ENCODE measurements at regions not wholly inside any gene's neighbourhood (a gene's known extent, or its start where the extent isn't known, plus 50 kb on each side); places are given as distances from the start of the nearest gene placed in this dataset.
A peak's percentile ranks its signal among the peaks of the same experiment; 100 is the strongest.
"Not testable (repeated sequence)": the region's sequence is repeated elsewhere in the genome, so short reads cannot be mapped to it uniquely, and the experiment has no call there.

DNA sequence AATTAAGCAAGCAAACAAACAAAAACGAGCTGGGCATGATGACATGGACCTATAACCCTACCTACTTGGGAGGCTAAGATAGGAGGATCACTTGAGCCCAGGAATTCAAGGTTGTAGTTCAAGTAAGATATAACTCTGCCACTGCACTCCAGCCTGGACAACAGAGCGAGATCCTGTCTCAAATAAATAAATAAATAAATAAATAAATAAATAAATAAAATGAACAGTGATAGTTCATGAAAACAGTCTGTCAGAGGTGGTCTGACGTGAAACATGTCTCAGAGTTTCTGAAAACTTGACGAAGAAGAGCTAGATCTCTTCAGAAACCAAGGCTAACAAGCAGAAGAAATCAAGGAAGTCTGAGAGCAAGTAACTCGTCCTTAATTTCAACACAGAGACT lies 188.8 kb upstream of the GPC6 start:
- Histone ChIP-seq H2BK120ac (ENCODE audit: low read depth, low read length) (no peak overlapping the region), H3K36me3 (ENCODE audit: control insufficient read depth in 1 of 2, insufficient read depth in 2 of 2, low read depth in 1 of 2, low read length in 2 of 2) (no peaks in the 10 kb centered on the region), H2BK15ac (ENCODE audit: low read depth, poor library complexity, severe bottlenecking) (no peak overlapping the region), H2AFZ (ENCODE audit: low read depth, low read length) (no peak overlapping the region), H4K91ac (ENCODE audit: low read length) (no peak overlapping the region), H3K23ac (ENCODE audit: low read length in 2 of 2) (no peak overlapping the region), H3K4ac (ENCODE audit: low read depth in 1 of 2, low read length in 2 of 2) (no peak overlapping the region), H2BK12ac (ENCODE audit: low read length in 2 of 2) (no peak overlapping the region), H3K14ac (ENCODE audit: low read length in 2 of 2) (no peak overlapping the region), H3K79me1 (replicated peaks; ENCODE audit: low read length, poor library complexity, severe bottlenecking) (no peaks in the 10 kb centered on the region), H3K4me1 (ENCODE audit: control insufficient read depth, insufficient read depth, low read depth, low read length) (no peaks in the 10 kb centered on the region), H3K27ac (ENCODE audit: low read length, poor library complexity, severe bottlenecking) (no peak overlapping the region), H3K27me3 (ENCODE audit: control insufficient read depth in 1 of 2, insufficient read depth in 1 of 2, low read length in 2 of 2) (no peaks in the 10 kb centered on the region), H3K9me3 (ENCODE audit: control insufficient read depth, low read length) (peaks cover 17% of the 10 kb centered on the region), H3K9ac (ENCODE audit: low read length) (no peak overlapping the region), H3K18ac (ENCODE audit: low read depth in 1 of 2, low read length in 2 of 2) (no peak overlapping the region), H2AK5ac (ENCODE audit: low read length, severe bottlenecking) (no peak overlapping the region), H3K4me3 (ENCODE audit: insufficient read depth in 1 of 2, low read depth in 1 of 2, low read length in 2 of 2) (no peak overlapping the region), H2BK5ac (ENCODE audit: low read depth, low read length, poor library complexity, severe bottlenecking) (no peak overlapping the region), H4K8ac (ENCODE audit: low read length) (no peak overlapping the region), H3K4me2 (ENCODE audit: low read length, poor library complexity, severe bottlenecking) (no peak overlapping the region)
- DNase-seq, result no peak
- 90% methylated on average over 3 of the region's 5 CpGs for WGBS

DNA sequence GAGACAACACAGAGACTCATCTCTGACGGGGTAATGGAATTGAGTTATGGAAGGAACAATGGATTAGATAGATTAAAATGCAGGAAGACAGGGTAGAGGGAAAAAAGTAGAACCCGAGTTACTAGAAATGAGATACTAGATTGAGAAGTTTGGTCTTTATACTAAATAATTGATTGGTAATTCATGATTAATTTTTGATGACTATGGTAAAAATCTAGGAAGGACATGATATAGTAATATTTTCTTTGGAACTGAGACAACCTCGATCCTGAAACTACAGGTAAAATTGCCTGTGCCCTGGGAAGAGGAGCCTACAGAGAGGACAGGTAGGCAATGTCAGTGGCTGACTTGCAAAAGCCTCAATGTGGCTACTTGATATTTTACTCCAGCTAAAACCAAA lies 188.4 kb upstream of the GPC6 start:
- no peak for DNase-seq

DNA sequence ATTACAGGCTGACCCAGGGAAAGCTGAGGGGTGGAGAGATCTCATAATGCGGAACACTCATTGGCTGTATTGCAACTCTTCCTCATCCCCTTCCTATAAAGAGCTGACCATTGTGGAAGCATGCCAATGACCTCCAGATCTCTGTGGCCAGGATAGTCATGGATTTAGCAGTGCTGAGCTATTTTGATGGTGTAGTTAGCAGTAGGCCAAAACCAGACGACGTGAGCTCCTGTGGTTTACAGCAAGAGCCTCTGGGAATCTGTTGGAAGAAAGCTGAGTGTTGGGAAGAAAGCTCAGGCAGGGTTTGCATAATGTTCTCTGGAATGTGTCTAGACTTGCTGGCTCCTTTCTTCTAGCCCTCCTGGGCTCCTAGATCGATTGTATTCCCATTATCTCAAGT lies 187.5 kb upstream of the GPC6 start:
- no peaks in the 10 kb centered on the region for H3K27me3 ChIP-seq (ENCODE audit: control insufficient read depth in 1 of 2, insufficient read depth in 1 of 2, low read length in 2 of 2)
- H3K36me3 ChIP-seq (ENCODE audit: control insufficient read depth in 1 of 2, insufficient read depth in 2 of 2, low read depth in 1 of 2, low read length in 2 of 2), result no peaks in the 10 kb centered on the region

More for the DNA sequence above, 188.4 kb upstream of the GPC6 start:
- Histone ChIP-seq H3K4me3 (ENCODE audit: insufficient read depth in 1 of 2, low read depth in 1 of 2, low read length in 2 of 2) (no peak overlapping the region), H2BK120ac (ENCODE audit: low read depth, low read length) (no peak overlapping the region), H2AFZ (ENCODE audit: low read depth, low read length) (no peak overlapping the region), H2BK15ac (ENCODE audit: low read depth, poor library complexity, severe bottlenecking) (no peak overlapping the region), H2BK12ac (ENCODE audit: low read length in 2 of 2) (no peak overlapping the region), H4K8ac (ENCODE audit: low read length) (no peak overlapping the region), H2BK5ac (ENCODE audit: low read depth, low read length, poor library complexity, severe bottlenecking) (no peak overlapping the region), H3K79me1 (replicated peaks; ENCODE audit: low read length, poor library complexity, severe bottlenecking) (no peaks in the 10 kb centered on the region), H3K18ac (ENCODE audit: low read depth in 1 of 2, low read length in 2 of 2) (no peak overlapping the region), H4K91ac (ENCODE audit: low read length) (no peak overlapping the region), H3K9ac (ENCODE audit: low read length) (no peak overlapping the region), H3K14ac (ENCODE audit: low read length in 2 of 2) (no peak overlapping the region), H3K27me3 (ENCODE audit: control insufficient read depth in 1 of 2, insufficient read depth in 1 of 2, low read length in 2 of 2) (no peaks in the 10 kb centered on the region), H3K4me1 (ENCODE audit: control insufficient read depth, insufficient read depth, low read depth, low read length) (no peaks in the 10 kb centered on the region), H3K4ac (ENCODE audit: low read depth in 1 of 2, low read length in 2 of 2) (no peak overlapping the region), H3K27ac (ENCODE audit: low read length, poor library complexity, severe bottlenecking) (no peak overlapping the region), H3K23ac (ENCODE audit: low read length in 2 of 2) (no peak overlapping the region), H3K4me2 (ENCODE audit: low read length, poor library complexity, severe bottlenecking) (no peak overlapping the region), H3K36me3 (ENCODE audit: control insufficient read depth in 1 of 2, insufficient read depth in 2 of 2, low read depth in 1 of 2, low read length in 2 of 2) (no peaks in the 10 kb centered on the region), H2AK5ac (ENCODE audit: low read length, severe bottlenecking) (no peak overlapping the region), H3K9me3 (ENCODE audit: control insufficient read depth, low read length) (peaks cover 13% of the 10 kb centered on the region)
- WGBS, result 86% methylated on average over 3 of the region's 3 CpGs

DNA sequence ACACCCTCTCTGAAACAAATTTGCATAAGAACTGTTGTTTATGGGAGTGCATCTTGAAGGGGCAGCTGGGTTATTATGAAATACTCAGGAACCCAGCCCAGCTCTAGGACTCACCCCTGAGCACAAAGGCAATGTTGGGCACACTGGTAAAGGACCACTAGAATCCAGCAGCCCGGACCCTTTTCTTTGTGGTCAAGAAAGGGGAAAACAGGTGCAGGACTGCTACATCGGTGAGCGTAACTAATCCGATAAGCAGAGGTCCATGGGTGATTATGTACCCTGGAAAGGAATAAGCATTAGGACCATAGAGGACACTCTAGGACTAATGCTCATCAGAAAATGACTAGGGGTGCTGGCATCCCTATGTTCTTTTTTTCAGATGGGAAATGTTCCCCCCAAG lies 185.0 kb upstream of the GPC6 start:
- H3K4ac ChIP-seq (ENCODE audit: low read depth in 1 of 2, low read length in 2 of 2); H3K79me1 ChIP-seq (replicated peaks; ENCODE audit: low read length, poor library complexity, severe bottlenecking); H3K4me1 ChIP-seq (ENCODE audit: control insufficient read depth, insufficient read depth, low read depth, low read length); H3K14ac ChIP-seq (ENCODE audit: low read length in 2 of 2); H2AK5ac ChIP-seq (ENCODE audit: low read length, severe bottlenecking); H3K23ac ChIP-seq (ENCODE audit: low read length in 2 of 2); H2BK5ac ChIP-seq (ENCODE audit: low read depth, low read length, poor library complexity, severe bottlenecking); H3K4me2 ChIP-seq (ENCODE audit: low read length, poor library complexity, severe bottlenecking); H3K4me3 ChIP-seq (ENCODE audit: insufficient read depth in 1 of 2, low read depth in 1 of 2, low read length in 2 of 2); H2BK120ac ChIP-seq (ENCODE audit: low read depth, low read length); H2AFZ ChIP-seq (ENCODE audit: low read depth, low read length); H4K91ac ChIP-seq (ENCODE audit: low read length); H4K8ac ChIP-seq (ENCODE audit: low read length); H3K27me3 ChIP-seq (ENCODE audit: control insufficient read depth in 1 of 2, insufficient read depth in 1 of 2, low read length in 2 of 2); H2BK15ac ChIP-seq (ENCODE audit: low read depth, poor library complexity, severe bottlenecking); H3K27ac ChIP-seq (ENCODE audit: low read length, poor library complexity, severe bottlenecking); H3K36me3 ChIP-seq (ENCODE audit: control insufficient read depth in 1 of 2, insufficient read depth in 2 of 2, low read depth in 1 of 2, low read length in 2 of 2); H2BK12ac ChIP-seq (ENCODE audit: low read length in 2 of 2); H3K9ac ChIP-seq (ENCODE audit: low read length); H3K18ac ChIP-seq (ENCODE audit: low read depth in 1 of 2, low read length in 2 of 2); DNase-seq: not testable (repeated sequence)
- peaks cover 13% of the 10 kb centered on the region for H3K9me3 ChIP-seq (ENCODE audit: control insufficient read depth, low read length)
- WGBS, result 93% methylated on average over 4 of the region's 4 CpGs

More for the DNA sequence above, 187.5 kb upstream of the GPC6 start:
- H2BK120ac ChIP-seq (ENCODE audit: low read depth, low read length), result no peak overlapping the region
- H3K9ac ChIP-seq (ENCODE audit: low read length), result no peak overlapping the region
- DNase-seq, result peak; percentile 9
- H3K4me3 ChIP-seq (ENCODE audit: insufficient read depth in 1 of 2, low read depth in 1 of 2, low read length in 2 of 2), result no peak overlapping the region
- no peak overlapping the region for H3K27ac ChIP-seq (ENCODE audit: low read length, poor library complexity, severe bottlenecking)
- H3K9me3 ChIP-seq (ENCODE audit: control insufficient read depth, low read length), result peaks cover 13% of the 10 kb centered on the region
- H3K18ac ChIP-seq (ENCODE audit: low read depth in 1 of 2, low read length in 2 of 2), result no peak overlapping the region
- H3K79me1 ChIP-seq (replicated peaks; ENCODE audit: low read length, poor library complexity, severe bottlenecking), result no peaks in the 10 kb centered on the region
- no peak overlapping the region for H2BK12ac ChIP-seq (ENCODE audit: low read length in 2 of 2)
- no peak overlapping the region for H2AK5ac ChIP-seq (ENCODE audit: low read length, severe bottlenecking)
- H4K91ac ChIP-seq (ENCODE audit: low read length), result no peak overlapping the region
- H2BK5ac ChIP-seq (ENCODE audit: low read depth, low read length, poor library complexity, severe bottlenecking), result no peak overlapping the region
- 87% methylated on average over 4 of the region's 4 CpGs for WGBS
- no peak overlapping the region for H3K4me2 ChIP-seq (ENCODE audit: low read length, poor library complexity, severe bottlenecking)
- no peak overlapping the region for H4K8ac ChIP-seq (ENCODE audit: low read length)
- no peak overlapping the region for H3K23ac ChIP-seq (ENCODE audit: low read length in 2 of 2)
- H3K4me1 ChIP-seq (ENCODE audit: control insufficient read depth, insufficient read depth, low read depth, low read length), result no peaks in the 10 kb centered on the region
- no peak overlapping the region for H3K14ac ChIP-seq (ENCODE audit: low read length in 2 of 2)
- no peak overlapping the region for H3K4ac ChIP-seq (ENCODE audit: low read depth in 1 of 2, low read length in 2 of 2)
- no peak overlapping the region for H2AFZ ChIP-seq (ENCODE audit: low read depth, low read length)
- no peak overlapping the region for H2BK15ac ChIP-seq (ENCODE audit: low read depth, poor library complexity, severe bottlenecking)
